HEK293 (cell line): ENCODE measurements at regions not wholly inside any gene's neighbourhood (a gene's known extent, or its start where the extent isn't known, plus 50 kb on each side); places are given as distances from the start of the nearest gene placed in this dataset.

Source experiments
- CTCF ChIP-seq: fragments of 450-650 bp; formaldehyde crosslinking; IDR thresholded peaks from 2 replicates; pipeline ENCODE4 v1.5.1; 2016; ENCODE audit warnings: missing biosample characterization, missing genetic modification characterization
- HIC1 ChIP-seq: fragments of 450-650 bp; formaldehyde crosslinking; IDR thresholded peaks from 2 replicates; pipeline ENCODE4 v1.5.1; 2016; ENCODE audit warnings: missing biosample characterization, missing genetic modification characterization
- KLF16 ChIP-seq: fragments of 450-650 bp; formaldehyde crosslinking; IDR thresholded peaks from 2 replicates; pipeline ENCODE4 v1.5.1; 2017; ENCODE audit warnings: missing biosample characterization, missing genetic modification characterization
- ZNF175 ChIP-seq: fragments of 450-650 bp; formaldehyde crosslinking; IDR thresholded peaks from 2 replicates; pipeline ENCODE4 v1.5.1; 2016; ENCODE audit warnings: missing biosample characterization, missing genetic modification characterization
- ZNF274 ChIP-seq, 2 experiments: fragments of 200-500 bp in 1 of 2; fragments of 450-650 bp in 1 of 2; sonication (Bioruptor generic) in 1 of 2; formaldehyde crosslinking in 1 of 2; IDR thresholded peaks; 2 replicates each; pipeline versions ENCODE4 v1.5.1 to v1.6.1; 2014 to 2016; ENCODE audit warnings: borderline replicate concordance in 1 of 2, inconsistent platforms in 1 of 2, low read length in 1 of 2, missing biosample characterization in 1 of 2, missing genetic modification characterization in 1 of 2
- ZNF280D ChIP-seq: fragments of 450-650 bp; formaldehyde crosslinking; IDR thresholded peaks from 2 replicates; pipeline ENCODE4 v1.5.1; 2016; ENCODE audit warnings: missing biosample characterization, missing genetic modification characterization
- ZNF37A ChIP-seq: fragments of 450-650 bp; IDR thresholded peaks from 2 replicates; pipeline ENCODE4 v1.5.1; 2018; ENCODE audit warnings: missing biosample characterization, missing genetic modification characterization
- ZNF416 ChIP-seq: fragments of 450-650 bp; formaldehyde crosslinking; IDR thresholded peaks from 2 replicates; pipeline ENCODE4 v1.5.1; 2016; ENCODE audit warnings: missing biosample characterization, missing genetic modification characterization
- ZNF530 ChIP-seq: fragments of 450-650 bp; formaldehyde crosslinking; IDR thresholded peaks from 2 replicates; pipeline ENCODE4 v1.5.1; 2016; ENCODE audit warnings: low read depth, missing biosample characterization, missing genetic modification characterization
- ZNF580 ChIP-seq: fragments of 450-650 bp; formaldehyde crosslinking; IDR thresholded peaks from 2 replicates; pipeline ENCODE4 v1.5.1; 2016; ENCODE audit warnings: missing biosample characterization, missing genetic modification characterization
- ZNF785 ChIP-seq: fragments of 450-650 bp; formaldehyde crosslinking; IDR thresholded peaks from 2 replicates; pipeline ENCODE4 v1.5.1; 2016; ENCODE audit warnings: missing biosample characterization, missing genetic modification characterization
- ZNF830 ChIP-seq: fragments of 450-650 bp; IDR thresholded peaks from 2 replicates; pipeline ENCODE4 v1.5.0; 2018; ENCODE audit warnings: missing biosample characterization, missing genetic modification characterization, low read depth, mild to moderate bottlenecking, moderate library complexity

GRCh38 chr9:8254541-8254940, 455.0 kb upstream of the DMAC1 start:
- TF ChIP-seq ZNF416 (tag by site-specific recombination) (no peak), ZNF580 (tag by site-specific recombination) (no peak), ZNF274 (IDR thresholded peaks at IDR 0.05; ENCODE audit: low read length) (no peak), ZNF274 (tag by site-specific recombination; IDR thresholded peaks at IDR 0.05; ENCODE audit: borderline replicate concordance) (no peak), ZNF785 (tag by site-specific recombination) (no peak), CTCF (tag by site-specific recombination) (no peak), ZNF530 (no peak), ZNF37A (tag by site-specific recombination) (no peak), KLF16 (no peak), HIC1 (no peak), ZNF175 (tag by site-specific recombination) (no peak), ZNF280D (tag by site-specific recombination) (no peak), ZNF830 (tag by site-specific recombination) (no peak)
